Epithelial cell of proximal tubule (primary cell): ENCODE measurements at regions not wholly inside any gene's neighbourhood (a gene's known extent, or its start where the extent isn't known, plus 50 kb on each side); places are given as distances from the start of the nearest gene placed in this dataset.

Experiments used
- DNase-seq: peaks from one replicate; pipeline ENCODE4 v3.0.0-alpha.2; 2011; ENCODE audit warnings: low read depth
- H3K4me3 ChIP-seq: 2 replicates; pipeline ENCODE4 v1.5.1; 2011; ENCODE audit warnings: low read depth, mild to moderate bottlenecking, low read length
- TF ChIP-seq, protein P1 (sequence below): conservative IDR thresholded peaks from 2 replicates; pipeline ENCODE4 v1.5.1; 2012; ENCODE audit warnings: low read depth, mild to moderate bottlenecking, low read length

DNA sequence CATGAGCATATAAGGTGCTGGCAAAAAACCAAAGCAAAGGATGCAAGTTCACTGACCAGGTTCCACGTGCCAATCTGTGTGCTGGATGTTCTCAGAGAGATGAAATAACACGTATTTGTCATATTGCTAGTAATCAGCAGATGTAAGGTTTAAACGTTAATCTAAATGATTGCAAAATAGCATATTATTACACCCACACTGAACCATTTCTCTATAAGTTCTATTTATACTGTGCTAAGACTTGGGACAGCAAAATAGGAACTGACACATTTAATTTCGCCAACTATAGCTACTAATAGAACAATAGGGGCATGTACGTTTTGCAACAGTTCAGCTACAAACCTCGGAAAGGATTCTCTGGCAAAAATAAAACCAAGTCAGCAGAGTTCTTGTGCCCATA lies 350.3 kb upstream of the ZNF385D start:
- TF ChIP-seq, protein P1, sequence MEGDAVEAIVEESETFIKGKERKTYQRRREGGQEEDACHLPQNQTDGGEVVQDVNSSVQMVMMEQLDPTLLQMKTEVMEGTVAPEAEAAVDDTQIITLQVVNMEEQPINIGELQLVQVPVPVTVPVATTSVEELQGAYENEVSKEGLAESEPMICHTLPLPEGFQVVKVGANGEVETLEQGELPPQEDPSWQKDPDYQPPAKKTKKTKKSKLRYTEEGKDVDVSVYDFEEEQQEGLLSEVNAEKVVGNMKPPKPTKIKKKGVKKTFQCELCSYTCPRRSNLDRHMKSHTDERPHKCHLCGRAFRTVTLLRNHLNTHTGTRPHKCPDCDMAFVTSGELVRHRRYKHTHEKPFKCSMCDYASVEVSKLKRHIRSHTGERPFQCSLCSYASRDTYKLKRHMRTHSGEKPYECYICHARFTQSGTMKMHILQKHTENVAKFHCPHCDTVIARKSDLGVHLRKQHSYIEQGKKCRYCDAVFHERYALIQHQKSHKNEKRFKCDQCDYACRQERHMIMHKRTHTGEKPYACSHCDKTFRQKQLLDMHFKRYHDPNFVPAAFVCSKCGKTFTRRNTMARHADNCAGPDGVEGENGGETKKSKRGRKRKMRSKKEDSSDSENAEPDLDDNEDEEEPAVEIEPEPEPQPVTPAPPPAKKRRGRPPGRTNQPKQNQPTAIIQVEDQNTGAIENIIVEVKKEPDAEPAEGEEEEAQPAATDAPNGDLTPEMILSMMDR, result no peak

DNA sequence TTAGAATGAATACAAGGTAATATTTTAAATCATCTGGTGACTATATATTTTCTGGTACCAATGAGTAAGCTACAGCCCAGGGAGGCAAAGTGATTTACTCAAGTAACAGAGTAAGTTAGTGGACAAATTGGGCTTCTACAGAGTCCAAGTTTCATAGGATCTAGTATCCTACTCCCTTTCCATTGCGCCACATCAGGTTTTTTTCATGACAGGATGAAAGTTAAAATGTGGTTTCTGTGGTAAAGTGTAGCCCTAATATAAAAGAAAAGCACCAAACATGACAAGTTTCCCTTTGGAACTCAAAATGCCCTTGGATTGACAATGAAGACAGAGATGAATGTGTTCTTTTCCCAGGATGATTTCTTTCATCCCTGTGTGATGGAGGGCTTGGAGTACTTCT lies 350.8 kb upstream of the ZNF385D start:
- H3K4me3 ChIP-seq, result no peak overlapping the region
- DNase-seq, result no peak
- TF ChIP-seq, protein P1, result no peak

More for the DNA sequence above, 350.3 kb upstream of the ZNF385D start:
- no peak overlapping the region for H3K4me3 ChIP-seq
- no peak for DNase-seq

- no peak for DNase-seq
- H3K4me3 ChIP-seq, result no peak overlapping the region
- TF ChIP-seq, protein P1, result no peak
Measured at GRCh38 chr3:22103423-22103822, 352.4 kb upstream of the ZNF385D start.

GRCh38 chr3:22106213-22106896 lies 355.3 kb upstream of the ZNF385D start:
- TF ChIP-seq, protein P1, result no peak
- no peak overlapping the region for H3K4me3 ChIP-seq
- DNase-seq, result peak; percentile 71

DNA sequence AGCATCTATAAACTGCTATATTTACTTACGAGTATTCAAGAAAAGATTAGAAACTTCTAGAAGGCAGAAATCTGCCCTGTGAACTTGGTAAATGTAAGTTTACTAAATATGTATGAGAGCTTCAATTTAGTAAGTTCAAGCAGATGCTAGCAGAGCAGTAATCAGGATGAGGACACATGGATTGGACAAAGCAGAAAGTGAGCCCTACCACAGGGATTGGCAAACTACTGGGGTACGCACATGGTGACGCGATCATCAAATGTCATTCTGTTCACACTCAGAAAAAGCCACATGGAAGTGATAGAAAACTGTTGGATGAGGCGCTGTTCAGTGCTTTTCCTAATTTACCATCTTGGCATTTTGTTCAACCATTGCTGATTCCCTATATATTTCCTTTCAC lies 360.2 kb upstream of the ZNF385D start:
- DNase-seq, result no peak
- no peak overlapping the region for H3K4me3 ChIP-seq
- TF ChIP-seq, protein P1, result no peak

DNA sequence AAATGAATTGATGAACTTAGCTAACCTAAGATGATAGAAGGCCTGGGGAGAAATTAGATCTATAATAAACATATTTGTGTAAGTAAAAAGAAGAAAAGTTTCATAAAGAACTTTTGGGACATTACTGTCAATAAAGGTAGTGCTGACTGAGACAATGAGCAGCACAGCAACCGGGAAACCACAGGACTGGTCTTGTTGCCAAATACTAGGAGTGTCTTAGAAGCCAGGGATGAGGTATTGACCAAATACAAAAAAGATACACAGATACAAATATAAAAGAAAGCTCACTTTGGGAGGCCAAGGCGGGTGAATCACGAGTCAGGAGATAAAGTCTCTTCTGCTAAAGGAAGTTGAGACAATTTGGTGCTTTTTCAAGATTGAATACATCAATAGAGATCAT lies 362.4 kb upstream of the ZNF385D start:
- no peak overlapping the region for H3K4me3 ChIP-seq
- TF ChIP-seq, protein P1, result no peak
- DNase-seq, result no peak

DNA sequence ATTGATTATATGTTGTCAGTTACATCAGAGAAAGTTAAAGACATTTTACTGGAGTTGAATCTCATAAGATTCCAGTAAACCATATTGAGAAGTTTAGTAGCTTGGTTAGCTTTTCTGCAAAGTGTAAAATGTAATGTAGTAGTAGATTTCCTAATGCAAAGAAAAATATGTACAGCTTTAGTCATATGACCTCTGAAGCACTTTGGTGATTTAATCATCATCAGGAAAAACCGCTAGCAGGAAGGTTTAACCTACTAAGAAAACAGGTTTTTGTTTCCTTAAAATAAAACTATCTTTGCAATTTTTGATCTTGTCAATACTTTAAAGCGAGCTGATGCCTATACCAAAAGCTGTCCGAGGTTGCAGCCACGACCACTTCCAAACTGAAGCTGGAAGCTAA lies 364.6 kb upstream of the ZNF385D start:
- TF ChIP-seq, protein P1, result no peak
- DNase-seq, result no peak

More for the DNA sequence above, 364.6 kb upstream of the ZNF385D start:
- H3K4me3 ChIP-seq, result no peak overlapping the region
